ENCODE measurements at regions not wholly inside any gene's neighbourhood (a gene's known extent, or its start where the extent isn't known, plus 50 kb on each side); places are given as distances from the start of the nearest gene placed in this dataset.

- TF ChIP-seq CTCF (IDR thresholded peaks at IDR 0.05), result no peak
- TF ChIP-seq POLR2A (IDR thresholded peaks at IDR 0.05), result no peak
Observed at GRCh38 chr15:60264088-60264487, 133.7 kb downstream of the ANXA2 start.
